Left lung (tissue), 4 donors: ENCODE measurements at regions not wholly inside any gene's neighbourhood (a gene's known extent, or its start where the extent isn't known, plus 50 kb on each side); places are given as distances from the start of the nearest gene placed in this dataset.

Source experiments
- ATAC-seq: fragments of 200-7000 bp; cut with Tn5 transposase; one replicate; pipeline ENCODE4 v1.9.1; 2020; ENCODE audit warnings: moderate library complexity
- DNase-seq, 4 donors: peaks; one replicate each; pipeline ENCODE4 v3.0.0-alpha.2; 2013 to 2020
- H3K27ac ChIP-seq, 2 donors: fragments of 200-600 bp; sonication (generic) in 1 of 2; one replicate each; pipeline versions ENCODE4 v1.5.0 to v1.8.0; 2020 to 2021
- H3K27me3 ChIP-seq, 2 donors: fragments of 200-600 bp; sonication (generic) in 1 of 2; one replicate each; pipeline versions ENCODE4 v1.5.0 to v1.8.0; 2020 to 2021
- H3K36me3 ChIP-seq, 2 donors: fragments of 200-600 bp; sonication (generic) in 1 of 2; one replicate each; pipeline versions ENCODE4 v1.5.0 to v1.8.0; 2020 to 2021
- H3K4me1 ChIP-seq, 2 donors: fragments of 200-600 bp; one replicate each; pipeline ENCODE4 v1.8.0; 2021
- H3K4me3 ChIP-seq, 2 donors: fragments of 200-600 bp; sonication (generic) in 1 of 2; one replicate each; pipeline versions ENCODE4 v1.5.0 to v1.8.0; 2020 to 2021; ENCODE audit warnings: mild to moderate bottlenecking in 1 of 2
- H3K9me3 ChIP-seq, 2 donors: fragments of 200-600 bp; sonication (generic) in 1 of 2; one replicate each; pipeline versions ENCODE4 v1.5.0 to v1.8.0; 2020 to 2021
- intact Hi-C, 2 donors: fragments of 100-400 bp; cut with DNase I; formaldehyde crosslinking; loops; one replicate each; pipeline versions ENCODE4 v1.11.2 to v1.14.2; 2022
- TF ChIP-seq, protein P1 (sequence below), 2 donors: fragments of 200-600 bp; sonication (generic) in 1 of 2; IDR thresholded peaks; one replicate each; pipeline versions ENCODE4 v1.5.0 to v1.8.0; 2021; ENCODE audit warnings: antibody characterized with exemption in 2 of 2
- donor health status: DM: no; HTN: yes; CAD: no.
- donor health status: DM: no; HTN: no; CAD: no.

DNA sequence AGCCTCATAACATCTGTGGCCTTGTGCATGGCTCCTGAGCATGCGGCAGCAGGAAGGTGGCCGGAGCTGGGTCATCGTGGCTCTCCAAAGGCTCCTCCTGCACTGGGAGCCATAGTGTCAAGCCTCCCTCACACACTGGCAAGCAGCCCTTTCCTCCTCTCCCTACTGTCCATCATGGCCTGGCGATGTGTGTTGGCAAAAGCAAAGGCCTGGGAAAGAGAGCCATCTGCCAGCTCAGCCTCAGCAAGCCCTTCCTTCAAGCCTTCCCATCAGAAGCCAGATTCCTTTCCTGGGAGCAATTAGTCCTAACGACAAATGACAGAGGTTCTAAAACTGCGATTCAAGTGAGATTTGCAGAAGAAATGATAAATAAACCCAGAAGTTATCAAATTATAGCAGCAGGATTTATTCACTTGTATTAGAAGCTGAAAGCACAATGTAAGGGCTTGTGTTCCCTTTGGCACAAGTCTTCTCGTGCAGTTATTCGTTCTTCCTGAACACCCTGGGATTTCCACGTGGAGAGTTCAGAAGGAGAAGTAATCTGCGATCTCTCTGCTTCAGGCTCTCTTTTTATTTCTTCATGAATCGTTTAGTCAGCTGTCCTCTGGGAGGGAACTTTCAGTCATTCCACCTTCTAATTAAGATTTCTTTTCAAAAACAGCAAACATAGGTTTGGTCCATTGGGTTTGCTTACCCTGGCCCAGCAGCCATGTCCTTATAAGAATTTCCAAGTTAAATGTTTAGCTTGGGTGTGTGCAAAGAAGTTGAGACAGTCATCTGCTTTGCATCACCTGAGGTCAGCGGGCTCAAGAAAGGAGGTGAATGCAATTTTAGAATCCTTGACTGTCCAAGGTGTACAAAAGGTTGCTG is 110.3 kb upstream of the TMC3 start:
- Histone ChIP-seq H3K9me3 (no peaks in the 10 kb centered on the region), H3K27me3 (no peaks in the 10 kb centered on the region), H3K4me1 (no peaks in the 10 kb centered on the region), H3K27ac (no peak overlapping the region), H3K36me3 (no peaks in the 10 kb centered on the region), H3K4me3 (no peak overlapping the region)
- no peak for DNase-seq
- TF ChIP-seq, protein P1, sequence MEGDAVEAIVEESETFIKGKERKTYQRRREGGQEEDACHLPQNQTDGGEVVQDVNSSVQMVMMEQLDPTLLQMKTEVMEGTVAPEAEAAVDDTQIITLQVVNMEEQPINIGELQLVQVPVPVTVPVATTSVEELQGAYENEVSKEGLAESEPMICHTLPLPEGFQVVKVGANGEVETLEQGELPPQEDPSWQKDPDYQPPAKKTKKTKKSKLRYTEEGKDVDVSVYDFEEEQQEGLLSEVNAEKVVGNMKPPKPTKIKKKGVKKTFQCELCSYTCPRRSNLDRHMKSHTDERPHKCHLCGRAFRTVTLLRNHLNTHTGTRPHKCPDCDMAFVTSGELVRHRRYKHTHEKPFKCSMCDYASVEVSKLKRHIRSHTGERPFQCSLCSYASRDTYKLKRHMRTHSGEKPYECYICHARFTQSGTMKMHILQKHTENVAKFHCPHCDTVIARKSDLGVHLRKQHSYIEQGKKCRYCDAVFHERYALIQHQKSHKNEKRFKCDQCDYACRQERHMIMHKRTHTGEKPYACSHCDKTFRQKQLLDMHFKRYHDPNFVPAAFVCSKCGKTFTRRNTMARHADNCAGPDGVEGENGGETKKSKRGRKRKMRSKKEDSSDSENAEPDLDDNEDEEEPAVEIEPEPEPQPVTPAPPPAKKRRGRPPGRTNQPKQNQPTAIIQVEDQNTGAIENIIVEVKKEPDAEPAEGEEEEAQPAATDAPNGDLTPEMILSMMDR (IDR thresholded peaks at IDR 0.05), result no peak
- intact Hi-C loops, result no loop called here
- ATAC-seq, result no peak

DNA sequence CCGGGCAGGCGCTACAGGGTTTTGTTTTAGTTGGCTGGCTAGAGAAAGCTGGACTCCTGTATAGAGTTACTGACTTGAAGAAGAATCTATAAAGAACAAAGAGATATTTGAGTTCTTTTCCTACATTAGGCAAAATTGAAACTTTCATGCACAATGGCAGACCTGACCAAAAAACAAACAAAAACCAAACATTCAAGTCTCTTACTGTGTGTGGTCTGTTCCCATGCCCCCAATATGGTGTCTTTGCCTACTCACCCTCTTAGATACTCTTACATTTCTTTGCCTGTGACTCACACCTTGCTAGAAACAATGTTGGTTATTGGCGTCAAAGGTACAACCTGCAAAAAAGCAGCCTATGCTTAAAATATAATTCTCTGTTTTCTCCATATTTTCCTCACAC is 109.5 kb upstream of the TMC3 start:
- H3K9me3 ChIP-seq, result no peaks in the 10 kb centered on the region
- H3K27me3 ChIP-seq, result no peaks in the 10 kb centered on the region
- no peak for ATAC-seq
- no peaks in the 10 kb centered on the region for H3K36me3 ChIP-seq
- no peaks in the 10 kb centered on the region for H3K4me1 ChIP-seq
- no peak overlapping the region for H3K4me3 ChIP-seq
- TF ChIP-seq, protein P1 (IDR thresholded peaks at IDR 0.05), result no peak
- intact Hi-C loops, result no loop called here
- no peak overlapping the region for H3K27ac ChIP-seq
- DNase-seq, result no peak

DNA sequence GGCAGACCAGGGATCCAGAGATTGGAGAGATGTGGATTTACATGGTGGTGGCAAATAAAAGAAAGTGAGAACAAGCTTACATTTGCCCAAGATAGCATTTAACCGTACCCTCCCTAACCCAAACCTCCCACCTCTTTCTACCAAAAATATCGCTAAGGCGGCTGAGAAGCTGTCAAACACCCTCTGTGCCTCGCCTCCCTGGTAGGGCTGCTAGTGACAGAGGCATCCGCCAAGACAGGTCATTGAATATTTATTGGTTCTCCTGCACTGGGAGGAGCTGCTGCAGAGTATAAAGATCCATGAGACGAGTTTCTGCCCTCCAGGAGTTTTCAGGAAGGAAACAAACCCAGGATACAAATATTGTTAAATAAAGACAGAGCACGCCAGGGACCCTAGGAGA is 107.3 kb upstream of the TMC3 start:
- TF ChIP-seq, protein P1 (IDR thresholded peaks at IDR 0.05), result no peak
- Histone ChIP-seq H3K27ac (no peak overlapping the region), H3K27me3 (no peaks in the 10 kb centered on the region), H3K4me1 (no peaks in the 10 kb centered on the region), H3K4me3 (no peak overlapping the region), H3K9me3 (no peaks in the 10 kb centered on the region), H3K36me3 (no peaks in the 10 kb centered on the region)
- intact Hi-C loops, result no loop called here
- DNase-seq, result no peak
- no peak for ATAC-seq

DNA sequence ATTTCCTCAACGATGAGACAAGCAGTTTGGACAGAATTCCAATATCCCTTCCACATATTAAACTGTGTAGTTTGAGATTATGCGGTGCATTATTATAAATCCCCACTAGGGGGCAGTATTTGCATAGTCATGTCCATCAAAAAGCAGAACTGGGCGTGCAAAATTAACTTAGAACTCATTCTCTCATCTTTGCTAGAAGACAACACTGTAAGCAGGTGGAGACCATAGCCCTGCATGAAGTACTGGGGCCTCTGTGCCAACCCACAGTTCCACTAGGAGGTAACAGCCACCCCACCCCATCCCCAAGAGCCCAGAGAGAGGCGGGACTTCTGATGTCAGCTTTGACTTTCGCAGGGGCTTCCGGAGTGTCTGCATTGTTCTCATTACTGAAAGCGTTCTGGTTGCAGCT is 106.6 kb upstream of the TMC3 start:
- ATAC-seq (peak; percentile 89), DNase-seq (peak in 2 of 4 donors; percentile 71 to 76)
- no peaks in the 10 kb centered on the region for H3K4me1 ChIP-seq
- H3K27me3 ChIP-seq, result no peaks in the 10 kb centered on the region
- H3K27ac ChIP-seq, result no peak overlapping the region
- no peaks in the 10 kb centered on the region for H3K9me3 ChIP-seq
- TF ChIP-seq, protein P1 (IDR thresholded peaks at IDR 0.05), result peak; percentile 71 to 79
- no peak overlapping the region for H3K4me3 ChIP-seq
- intact Hi-C loops, result no loop called here
- H3K36me3 ChIP-seq, result no peaks in the 10 kb centered on the region

GRCh38 chr15:81478354-81478753 is 104.3 kb upstream of the TMC3 start:
- no peaks in the 10 kb centered on the region for H3K4me1 ChIP-seq
- no peak for DNase-seq
- H3K4me3 ChIP-seq, result no peak overlapping the region
- ATAC-seq, result no peak
- peaks cover 0 to 5% of the 10 kb centered on the region in 2 donors for H3K27me3 ChIP-seq
- no peak overlapping the region for H3K27ac ChIP-seq
- TF ChIP-seq, protein P1 (IDR thresholded peaks at IDR 0.05), result no peak
- no peaks in the 10 kb centered on the region for H3K9me3 ChIP-seq
- H3K36me3 ChIP-seq, result no peaks in the 10 kb centered on the region
- intact Hi-C loops, result no loop called here
